ENCODE measurements at regions not wholly inside any gene's neighbourhood (a gene's known extent, or its start where the extent isn't known, plus 50 kb on each side); places are given as distances from the start of the nearest gene placed in this dataset.

DNA sequence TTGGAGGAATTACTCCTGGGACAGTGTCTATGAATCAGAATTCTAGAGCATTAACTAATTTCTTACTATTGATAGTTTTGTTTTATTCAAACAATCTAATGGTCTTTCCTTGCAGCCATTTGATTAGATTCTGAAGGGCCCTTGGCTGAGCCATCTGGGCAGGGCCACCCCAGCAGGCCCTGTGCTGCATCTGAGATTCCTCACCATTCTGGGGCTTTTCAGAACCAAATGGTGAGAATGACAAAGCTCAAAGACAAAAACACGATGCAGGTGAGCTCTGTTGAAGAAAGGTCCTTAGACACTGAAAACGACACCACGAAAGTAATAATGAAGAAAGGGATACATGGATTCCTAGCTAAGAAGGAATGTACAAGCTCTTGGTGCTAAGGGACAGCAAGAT, 321.0 kb upstream of the IRX4 start:
- TF ChIP-seq GABPA (IDR thresholded peaks at IDR 0.05; ENCODE audit: borderline replicate concordance, insufficient read depth, low read length) (no peak), POLR2AphosphoS5 (IDR thresholded peaks at IDR 0.05; ENCODE audit: low read depth, low read length) (no peak), CREB1 (IDR thresholded peaks at IDR 0.05) (no peak), MAFK (IDR thresholded peaks at IDR 0.05; ENCODE audit: low read depth, low read length) (no peak), CEBPB (IDR thresholded peaks at IDR 0.05; ENCODE audit: low read depth, low read length) (no peak), CHD2 (IDR thresholded peaks at IDR 0.05; ENCODE audit: low read length) (no peak)
- TF ChIP-seq, protein P1, sequence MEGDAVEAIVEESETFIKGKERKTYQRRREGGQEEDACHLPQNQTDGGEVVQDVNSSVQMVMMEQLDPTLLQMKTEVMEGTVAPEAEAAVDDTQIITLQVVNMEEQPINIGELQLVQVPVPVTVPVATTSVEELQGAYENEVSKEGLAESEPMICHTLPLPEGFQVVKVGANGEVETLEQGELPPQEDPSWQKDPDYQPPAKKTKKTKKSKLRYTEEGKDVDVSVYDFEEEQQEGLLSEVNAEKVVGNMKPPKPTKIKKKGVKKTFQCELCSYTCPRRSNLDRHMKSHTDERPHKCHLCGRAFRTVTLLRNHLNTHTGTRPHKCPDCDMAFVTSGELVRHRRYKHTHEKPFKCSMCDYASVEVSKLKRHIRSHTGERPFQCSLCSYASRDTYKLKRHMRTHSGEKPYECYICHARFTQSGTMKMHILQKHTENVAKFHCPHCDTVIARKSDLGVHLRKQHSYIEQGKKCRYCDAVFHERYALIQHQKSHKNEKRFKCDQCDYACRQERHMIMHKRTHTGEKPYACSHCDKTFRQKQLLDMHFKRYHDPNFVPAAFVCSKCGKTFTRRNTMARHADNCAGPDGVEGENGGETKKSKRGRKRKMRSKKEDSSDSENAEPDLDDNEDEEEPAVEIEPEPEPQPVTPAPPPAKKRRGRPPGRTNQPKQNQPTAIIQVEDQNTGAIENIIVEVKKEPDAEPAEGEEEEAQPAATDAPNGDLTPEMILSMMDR (IDR thresholded peaks at IDR 0.05; ENCODE audit: control extremely low read depth in 1 of 3, insufficient read depth in 1 of 3, low read depth in 1 of 3, low read length in 3 of 3), result no peak

Data from H1 (cell line).